Thyroid gland (tissue), 4 donors: ENCODE measurements at regions not wholly inside any gene's neighbourhood (a gene's known extent, or its start where the extent isn't known, plus 50 kb on each side); places are given as distances from the start of the nearest gene placed in this dataset.

Experiments used
- DNase-seq, 2 donors: peaks; one replicate each; pipeline ENCODE4 v3.0.0-alpha.2; 2019
- H3K27ac ChIP-seq, 3 donors: fragments of 200-600 bp; sonication (generic); 1 replicate in 2 of 3; 2 replicates in 1 of 3; pipeline ENCODE4 v1.5.1; 2016 to 2019; ENCODE audit warnings: mild to moderate bottlenecking in 1 of 3, moderate library complexity in 1 of 3
- H3K27me3 ChIP-seq: fragments of 200-600 bp; sonication (generic); one replicate; pipeline ENCODE4 v1.5.1; 2019
- H3K36me3 ChIP-seq, 2 donors: fragments of 200-600 bp; sonication (generic); one replicate each; pipeline ENCODE4 v1.5.1; 2016 to 2019
- H3K4me1 ChIP-seq, 2 donors: fragments of 200-600 bp; sonication (generic); one replicate each; pipeline ENCODE4 v1.5.1; 2017 to 2019
- H3K4me3 ChIP-seq, 3 donors: fragments of 200-600 bp; sonication (generic); replicated peaks in 1 of 3; 1 replicate in 2 of 3; 2 replicates in 1 of 3; pipeline ENCODE4 v1.5.1; 2016; ENCODE audit warnings: mild to moderate bottlenecking in 1 of 3
- H3K9me3 ChIP-seq: fragments of 200-600 bp; sonication (generic); one replicate; pipeline ENCODE4 v1.5.1; 2017
- CTCF ChIP-seq, 6 experiments: fragments of 200-600 bp in 3 of 6; fragments of 450-650 bp in 3 of 6; sonication (generic) in 3 of 6; IDR thresholded peaks; one replicate each; pipeline ENCODE4 v1.5.1; 2016 to 2019; ENCODE audit warnings: antibody characterized with exemption in 6 of 6, mild to moderate bottlenecking in 2 of 6, inconsistent platforms in 1 of 6, moderate library complexity in 1 of 6
- POLR2A ChIP-seq, 2 donors: fragments of 450-650 bp; IDR thresholded peaks; one replicate each; pipeline ENCODE4 v1.6.1; 2017; ENCODE audit warnings: antibody characterized with exemption in 2 of 2, mild to moderate bottlenecking in 2 of 2, moderate library complexity in 1 of 2
- WGBS, 2 donors: methylation state at CpG; one replicate each; pipeline ENCODE4 v1.1.5; 2017; 5-methylcytosine and 5-hydroxymethylcytosine counted together
- intact Hi-C: fragments of 100-400 bp; cut with DNase I; formaldehyde crosslinking; loops from one replicate; pipeline ENCODE4 v1.15.1; 2023

- intact Hi-C loops = no loop called here
- DNase-seq = no peak
- 87 to 91% methylated on average over 2 of the region's 2 CpGs for WGBS, 2 donors
- TF ChIP-seq POLR2A (IDR thresholded peaks at IDR 0.05) (no peak), CTCF (IDR thresholded peaks at IDR 0.05) (no peak)
- Histone ChIP-seq H3K9me3 (no peaks in the 10 kb centered on the region), H3K4me3 (no peak overlapping the region), H3K27me3 (no peaks in the 10 kb centered on the region), H3K36me3 (no peaks in the 10 kb centered on the region), H3K27ac (no peak overlapping the region), H3K4me1 (no peaks in the 10 kb centered on the region)
Measured at GRCh38 chr3:77707281-77707680, 667.4 kb downstream of the ROBO2 start.

GRCh38 chr3:77709155-77709554 is 669.3 kb downstream of the ROBO2 start:
- DNase-seq = no peak
- Histone ChIP-seq H3K9me3 (no peaks in the 10 kb centered on the region), H3K4me1 (no peaks in the 10 kb centered on the region), H3K4me3 (no peak overlapping the region), H3K36me3 (no peaks in the 10 kb centered on the region), H3K27ac (no peak overlapping the region), H3K27me3 (no peaks in the 10 kb centered on the region)
- no peak for TF ChIP-seq POLR2A (IDR thresholded peaks at IDR 0.05)
- TF ChIP-seq CTCF (IDR thresholded peaks at IDR 0.05) = no peak
- intact Hi-C loops = no loop called here
- 84 to 85% methylated on average over 2 of the region's 2 CpGs for WGBS, 2 donors

- intact Hi-C loops = no loop called here
- no peaks in the 10 kb centered on the region for H3K27me3 ChIP-seq
- no peaks in the 10 kb centered on the region for H3K36me3 ChIP-seq
- WGBS, 2 donors = 19 to 23% methylated on average over 2 of the region's 2 CpGs
- no peak overlapping the region for H3K27ac ChIP-seq
- H3K9me3 ChIP-seq = no peaks in the 10 kb centered on the region
- no peak for DNase-seq
- no peak overlapping the region for H3K4me3 ChIP-seq
- H3K4me1 ChIP-seq = no peaks in the 10 kb centered on the region
- TF ChIP-seq POLR2A (IDR thresholded peaks at IDR 0.05) = no peak
- no peak for TF ChIP-seq CTCF (IDR thresholded peaks at IDR 0.05)
Measured at GRCh38 chr3:77718311-77718710, 678.4 kb downstream of the ROBO2 start.

- Histone ChIP-seq H3K27ac (no peak overlapping the region), H3K27me3 (no peaks in the 10 kb centered on the region), H3K4me1 (no peaks in the 10 kb centered on the region), H3K9me3 (no peaks in the 10 kb centered on the region), H3K36me3 (no peaks in the 10 kb centered on the region), H3K4me3 (no peak overlapping the region)
- intact Hi-C loops = no loop called here
- no peak for DNase-seq
- no peak for TF ChIP-seq POLR2A (IDR thresholded peaks at IDR 0.05)
- no peak for TF ChIP-seq CTCF (IDR thresholded peaks at IDR 0.05)
Measured at GRCh38 chr3:77720460-77720971, 680.6 kb downstream of the ROBO2 start.

GRCh38 chr3:77726517-77726916 is 686.6 kb downstream of the ROBO2 start:
- intact Hi-C loops = no loop called here
- no peak for TF ChIP-seq CTCF (IDR thresholded peaks at IDR 0.05)
- no peaks in the 10 kb centered on the region for H3K9me3 ChIP-seq

More at GRCh38 chr3:77726517-77726916, 686.6 kb downstream of the ROBO2 start:
- H3K27ac ChIP-seq = no peak overlapping the region
- no peak for DNase-seq
- no peaks in the 10 kb centered on the region for H3K27me3 ChIP-seq
- no peaks in the 10 kb centered on the region for H3K4me1 ChIP-seq
- H3K36me3 ChIP-seq = no peaks in the 10 kb centered on the region
- H3K4me3 ChIP-seq = no peak overlapping the region
- 37 to 63% methylated on average over 1 of the region's 1 CpG for WGBS, 2 donors
